H7 (cell line): ENCODE measurements at regions not wholly inside any gene's neighbourhood (a gene's known extent, or its start where the extent isn't known, plus 50 kb on each side); places are given as distances from the start of the nearest gene placed in this dataset.
"Not testable (repeated sequence)": the region's sequence is repeated elsewhere in the genome, so short reads cannot be mapped to it uniquely, and the experiment has no call there.

Experiments
- DNase-seq: peaks from one replicate; pipeline ENCODE4 v3.0.0; 2012
- H3K27me3 ChIP-seq: 2 replicates; pipeline ENCODE4 v1.6.0; 2011; ENCODE audit warnings: mild to moderate bottlenecking, low read length; ENCODE audit not compliant: control insufficient read depth, insufficient read depth
- H3K36me3 ChIP-seq: replicated peaks from 2 replicates; pipeline ENCODE4 v1.5.1; 2011; ENCODE audit warnings: low read length; ENCODE audit not compliant: control insufficient read depth, insufficient read depth
- H3K4me3 ChIP-seq: 2 replicates; pipeline ENCODE4 v1.5.1; 2011; ENCODE audit warnings: low read depth, mild to moderate bottlenecking, control low read depth, low read length, moderate library complexity; ENCODE audit not compliant: insufficient read depth

- H3K27me3 ChIP-seq, DNase-seq, H3K4me3 ChIP-seq, H3K36me3 ChIP-seq: not testable (repeated sequence)
Measured at GRCh38 chr14:37786114-37786625, 190.7 kb downstream of the TTC6 start.

DNA sequence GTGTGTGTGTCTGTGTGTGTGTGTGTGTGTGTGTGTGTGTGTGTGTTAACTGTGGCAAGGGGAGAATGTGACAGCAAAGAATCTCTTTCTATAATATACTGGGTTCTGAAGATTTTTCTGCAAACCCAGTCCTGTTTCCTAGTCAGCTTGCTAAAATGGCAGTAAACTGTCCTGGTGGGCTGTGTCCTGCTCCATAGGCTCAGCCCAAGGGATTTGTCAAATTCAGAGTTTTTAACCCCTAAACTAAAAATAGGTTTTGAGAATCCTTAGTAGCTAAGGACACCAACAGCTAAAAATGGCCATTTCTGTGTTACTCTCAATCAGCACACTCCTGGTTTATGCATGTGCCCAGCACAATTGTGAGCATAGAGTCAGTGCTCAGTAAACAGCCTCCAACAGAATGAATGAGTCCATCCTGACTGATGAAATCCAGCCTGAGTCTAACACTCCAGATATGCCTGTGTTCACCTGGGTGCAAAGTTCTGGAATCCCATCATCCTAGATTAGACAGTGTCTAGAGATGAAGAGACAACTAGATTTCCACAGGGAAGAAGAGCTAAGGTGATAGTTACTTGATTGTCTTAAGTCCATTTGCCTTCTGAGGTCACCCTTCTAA is 192.6 kb downstream of the TTC6 start:
- Histone ChIP-seq H3K4me3 (no peak overlapping the region), H3K36me3 (no peaks in the 10 kb centered on the region), H3K27me3 (no peaks in the 10 kb centered on the region)
- DNase-seq = no peak

DNA sequence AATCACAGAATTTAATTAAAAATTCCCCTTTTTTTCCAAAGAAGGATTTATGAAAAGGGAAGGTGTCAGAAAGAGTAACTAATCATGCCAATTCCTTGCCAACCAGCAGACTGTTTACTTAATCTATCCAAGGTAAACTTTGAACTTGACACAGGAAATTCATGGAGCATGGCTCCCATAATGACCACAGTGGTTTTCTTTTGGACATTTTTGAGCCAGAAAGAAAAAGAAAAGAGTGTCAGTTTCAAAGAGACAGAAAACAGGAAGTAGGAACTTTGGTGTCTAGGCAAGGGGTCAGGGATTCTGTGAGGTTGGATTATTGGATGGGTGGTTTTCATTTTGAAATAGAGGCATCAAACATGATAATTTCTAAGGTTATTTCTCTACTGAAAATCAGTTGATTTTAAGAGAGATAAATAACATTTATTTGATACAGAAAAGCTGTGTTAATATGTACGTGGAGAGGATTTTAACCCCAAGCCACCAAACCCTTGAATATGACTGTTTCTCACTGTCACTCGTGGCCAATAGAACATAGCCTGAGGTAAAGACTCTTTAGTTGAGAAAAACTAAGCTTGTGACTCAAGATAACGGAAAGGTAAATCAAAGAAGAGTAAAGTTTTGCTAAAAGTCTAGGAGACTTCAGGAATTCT is 196.1 kb downstream of the TTC6 start:
- Histone ChIP-seq H3K27me3 (no peaks in the 10 kb centered on the region), H3K36me3 (no peaks in the 10 kb centered on the region), H3K4me3 (no peak overlapping the region)
- DNase-seq = no peak

DNA sequence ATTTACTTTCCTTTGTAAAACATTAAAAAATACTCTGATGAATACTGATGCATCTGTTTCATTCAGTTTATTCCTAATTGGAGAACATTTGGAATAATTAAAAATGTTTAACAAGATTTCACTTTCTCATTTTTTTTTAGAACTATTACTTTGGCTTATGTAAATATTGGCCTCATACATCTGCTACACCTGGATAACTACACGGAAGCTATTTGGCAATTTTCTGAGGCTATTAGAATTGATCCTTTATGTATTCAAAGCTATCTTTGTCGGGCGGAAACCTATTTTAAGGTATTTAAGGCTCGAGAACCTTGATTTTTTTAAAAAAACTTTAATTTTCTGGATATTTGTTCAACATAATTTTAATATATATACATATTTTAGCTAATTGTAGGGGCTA is 196.7 kb downstream of the TTC6 start:
- H3K4me3 ChIP-seq = no peak overlapping the region
- H3K27me3 ChIP-seq = no peaks in the 10 kb centered on the region
- DNase-seq = no peak
- H3K36me3 ChIP-seq = no peaks in the 10 kb centered on the region

- Histone ChIP-seq H3K36me3 (no peaks in the 10 kb centered on the region), H3K4me3 (no peak overlapping the region), H3K27me3 (no peaks in the 10 kb centered on the region)
- DNase-seq = no peak
Measured at GRCh38 chr14:37796703-37797416, 201.4 kb downstream of the TTC6 start.

DNA sequence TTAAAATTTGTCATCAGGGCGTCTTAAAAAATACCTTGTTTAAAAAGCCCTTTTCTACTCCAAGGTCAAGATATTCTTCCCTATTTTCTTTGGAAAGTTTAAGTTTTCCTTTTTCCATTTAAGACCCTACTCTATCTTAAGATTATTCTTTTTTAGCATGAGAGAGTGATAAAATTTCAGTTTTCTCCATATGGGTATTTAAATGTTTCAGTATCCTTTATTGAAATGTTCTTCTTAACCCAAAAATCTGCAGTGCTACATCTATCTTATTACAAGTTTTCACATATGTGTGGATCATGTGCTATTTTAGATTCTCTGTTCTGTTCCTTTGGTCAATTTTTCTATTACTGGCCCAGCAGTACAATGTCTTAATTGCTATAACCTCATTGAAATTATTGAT is 202.2 kb downstream of the TTC6 start:
- Histone ChIP-seq H3K4me3 (no peak overlapping the region), H3K36me3 (no peaks in the 10 kb centered on the region), H3K27me3 (no peaks in the 10 kb centered on the region)
- DNase-seq = no peak

DNA sequence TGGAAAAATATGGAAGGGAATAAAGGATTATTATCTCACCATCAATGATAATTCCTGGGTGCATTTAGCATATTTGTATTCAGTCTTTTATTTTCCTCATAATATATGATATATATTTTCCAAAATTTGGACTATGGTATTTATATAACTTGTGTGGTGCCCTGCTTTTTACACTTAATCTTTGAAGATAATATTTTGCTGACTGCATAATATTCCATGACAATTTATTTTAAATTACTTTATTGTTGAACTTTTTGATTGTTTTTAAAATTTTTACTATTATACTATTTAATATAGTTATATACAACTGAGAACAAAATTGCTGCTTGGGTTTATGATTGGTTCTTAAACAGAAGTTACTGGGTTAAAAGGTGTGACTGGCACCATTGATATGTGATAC is 212.3 kb downstream of the TTC6 start:
- Histone ChIP-seq H3K27me3 (no peaks in the 10 kb centered on the region), H3K4me3 (no peak overlapping the region), H3K36me3 (no peaks in the 10 kb centered on the region)
- no peak for DNase-seq

- no peaks in the 10 kb centered on the region for H3K27me3 ChIP-seq
- DNase-seq = no peak
- H3K4me3 ChIP-seq = no peak overlapping the region
- no peaks in the 10 kb centered on the region for H3K36me3 ChIP-seq
Measured at GRCh38 chr14:37810094-37810801, 214.8 kb downstream of the TTC6 start.

- Histone ChIP-seq H3K27me3 (no peaks in the 10 kb centered on the region), H3K4me3 (no peak overlapping the region), H3K36me3 (no peaks in the 10 kb centered on the region)
- DNase-seq = no peak
Measured at GRCh38 chr14:37813732-37814131, 218.3 kb downstream of the TTC6 start.

DNA sequence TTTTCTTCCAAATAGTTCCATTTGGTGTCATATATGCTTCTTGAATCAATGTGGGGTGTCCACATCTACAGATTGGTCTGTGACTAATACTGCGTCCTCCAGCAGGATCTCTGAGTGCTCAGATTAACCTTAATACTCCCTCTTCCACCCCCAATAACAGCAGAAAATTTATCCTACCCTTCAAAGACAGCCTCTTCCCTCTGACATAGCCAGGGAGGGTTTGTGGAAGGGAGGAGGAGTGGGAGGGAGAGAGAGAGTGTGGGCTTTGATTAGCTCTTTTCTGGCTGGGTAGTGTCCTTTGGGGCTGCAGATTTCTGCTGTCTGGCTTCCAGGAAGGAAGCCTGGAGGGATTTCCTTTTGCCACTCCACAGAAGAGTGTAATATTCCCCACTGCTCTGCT is 220.7 kb downstream of the TTC6 start:
- H3K27me3 ChIP-seq = no peaks in the 10 kb centered on the region
- H3K36me3 ChIP-seq = no peaks in the 10 kb centered on the region
- H3K4me3 ChIP-seq = no peak overlapping the region
- no peak for DNase-seq

GRCh38 chr14:37816743-37817295 is 221.4 kb downstream of the TTC6 start:
- Histone ChIP-seq H3K36me3 (no peaks in the 10 kb centered on the region), H3K4me3 (no peak overlapping the region), H3K27me3 (no peaks in the 10 kb centered on the region)
- DNase-seq = no peak

- no peak for DNase-seq
- no peak overlapping the region for H3K4me3 ChIP-seq
- no peaks in the 10 kb centered on the region for H3K36me3 ChIP-seq
- no peaks in the 10 kb centered on the region for H3K27me3 ChIP-seq
Measured at GRCh38 chr14:37819155-37820015, 224.0 kb downstream of the TTC6 start.

GRCh38 chr14:37820810-37821209 is 225.4 kb downstream of the TTC6 start:
- not testable (repeated sequence) for H3K27me3 ChIP-seq, DNase-seq

More at GRCh38 chr14:37820810-37821209, 225.4 kb downstream of the TTC6 start:
- not testable (repeated sequence) for H3K36me3 ChIP-seq, H3K4me3 ChIP-seq
